A673 (cell line): ENCODE measurements at regions not wholly inside any gene's neighbourhood (a gene's known extent, or its start where the extent isn't known, plus 50 kb on each side); places are given as distances from the start of the nearest gene placed in this dataset.

ENCODE experiments used
- CTCF ChIP-seq: fragments of 300-800, 200-600 bp; sonication (generic); conservative IDR thresholded peaks from 2 replicates; pipeline ENCODE4 v1.5.1; 2017; ENCODE audit warnings: low read depth, mild to moderate bottlenecking, antibody characterized with exemption, low read length, moderate library complexity, mixed read lengths
- EZH2 ChIP-seq: fragments of 200-600 bp; sonication (generic); IDR thresholded peaks from 2 replicates; pipeline ENCODE4 v1.6.1; 2017; ENCODE audit warnings: borderline replicate concordance, low read depth, mild to moderate bottlenecking, mixed read lengths, antibody characterized with exemption, low read length; ENCODE audit not compliant: poor library complexity, severe bottlenecking

GRCh38 chr2:220366765-220367164 lies 739.3 kb downstream of the SLC4A3 start:
- TF ChIP-seq CTCF (no peak), EZH2 (no peak)
